Fibroblast of mammary gland (primary cell): ENCODE measurements at regions not wholly inside any gene's neighbourhood (a gene's known extent, or its start where the extent isn't known, plus 50 kb on each side); places are given as distances from the start of the nearest gene placed in this dataset.

Experiments
- DNase-seq: peaks from one replicate; pipeline ENCODE4 v3.0.0-alpha.2; 2010; ENCODE audit warnings: low read depth
- H3K4me3 ChIP-seq: 2 replicates; pipeline ENCODE4 v1.5.1; 2011; ENCODE audit warnings: low read depth, mild to moderate bottlenecking, low read length, moderate library complexity; ENCODE audit not compliant: control insufficient read depth
- CTCF ChIP-seq: conservative IDR thresholded peaks from 2 replicates; pipeline ENCODE4 v1.5.1; 2011; ENCODE audit warnings: low read depth, low read length, inconsistent platforms; ENCODE audit not compliant: control insufficient read depth, insufficient read depth

GRCh38 chr12:115697340-115697739, 580.2 kb downstream of the MED13L start:
- H3K4me3 ChIP-seq, result no peak overlapping the region
- no peak for TF ChIP-seq CTCF
- DNase-seq, result no peak

GRCh38 chr12:115694564-115694963, 582.9 kb downstream of the MED13L start:
- H3K4me3 ChIP-seq, result no peak overlapping the region
- DNase-seq, result no peak
- TF ChIP-seq CTCF, result no peak

- no peak overlapping the region for H3K4me3 ChIP-seq
- DNase-seq, result no peak
- no peak for TF ChIP-seq CTCF
Observed at GRCh38 chr12:115693970-115694369, 583.5 kb downstream of the MED13L start.

GRCh38 chr12:115691123-115691522, 586.4 kb downstream of the MED13L start:
- no peak overlapping the region for H3K4me3 ChIP-seq
- no peak for TF ChIP-seq CTCF
- DNase-seq, result no peak

GRCh38 chr12:115687094-115687493, 590.4 kb downstream of the MED13L start:
- H3K4me3 ChIP-seq, result no peak overlapping the region
- DNase-seq, result no peak
- no peak for TF ChIP-seq CTCF

- DNase-seq, result no peak
- no peak overlapping the region for H3K4me3 ChIP-seq
- TF ChIP-seq CTCF, result no peak
Observed at GRCh38 chr12:115683240-115683780, 594.2 kb downstream of the MED13L start.

- TF ChIP-seq CTCF, result no peak
- no peak overlapping the region for H3K4me3 ChIP-seq
- DNase-seq, result no peak
Observed at GRCh38 chr12:115680967-115681366, 596.5 kb downstream of the MED13L start.
